COLO668 (cell line): ENCODE measurements at regions not wholly inside any gene's neighbourhood (a gene's known extent, or its start where the extent isn't known, plus 50 kb on each side); places are given as distances from the start of the nearest gene placed in this dataset.
"Not testable (repeated sequence)": the region's sequence is repeated elsewhere in the genome, so short reads cannot be mapped to it uniquely, and the experiment has no call there.

Experiments used
- DNase-seq: peaks from one replicate; lab custom pipeline; 2025; ENCODE audit not compliant: unreplicated experiment; lab: John Stamatoyannopoulos, UW

- DNase-seq: no peak
These were observed 294.5 kb upstream of the PROK2 start for GRCh38 chr3:72079369-72079872.

GRCh38 chr3:72078676-72079368 is 293.9 kb upstream of the PROK2 start:
- DNase-seq: no peak

GRCh38 chr3:72077473-72078259 is 292.7 kb upstream of the PROK2 start:
- no peak for DNase-seq

- DNase-seq: not testable (repeated sequence)
These were observed 290.9 kb upstream of the PROK2 start for GRCh38 chr3:72075848-72076247.

GRCh38 chr3:72071624-72072023 is 286.7 kb upstream of the PROK2 start:
- DNase-seq: no peak

GRCh38 chr3:72070005-72070404 is 285.1 kb upstream of the PROK2 start:
- peak; percentile 5 for DNase-seq

- no peak for DNase-seq
These were observed 284.6 kb upstream of the PROK2 start for GRCh38 chr3:72069543-72069942.

- DNase-seq: no peak
These were observed 283.7 kb upstream of the PROK2 start for GRCh38 chr3:72068621-72069020.

GRCh38 chr3:72067721-72068120 is 282.8 kb upstream of the PROK2 start:
- no peak for DNase-seq

GRCh38 chr3:72065872-72066641 is 281.1 kb upstream of the PROK2 start:
- no peak for DNase-seq

GRCh38 chr3:72065236-72065635 is 280.3 kb upstream of the PROK2 start:
- DNase-seq: no peak

- DNase-seq: not testable (repeated sequence)
These were observed 279.8 kb upstream of the PROK2 start for GRCh38 chr3:72064727-72065126.

GRCh38 chr3:72062017-72062416 is 277.1 kb upstream of the PROK2 start:
- no peak for DNase-seq

- no peak for DNase-seq
These were observed 275.6 kb upstream of the PROK2 start for GRCh38 chr3:72060447-72061034.

- DNase-seq: no peak
These were observed 273.6 kb upstream of the PROK2 start for GRCh38 chr3:72058493-72059081.

GRCh38 chr3:72055436-72055835 is 270.5 kb upstream of the PROK2 start:
- no peak for DNase-seq

- no peak for DNase-seq
These were observed 270.0 kb upstream of the PROK2 start for GRCh38 chr3:72054976-72055375.

- no peak for DNase-seq
These were observed 268.0 kb upstream of the PROK2 start for GRCh38 chr3:72052841-72053409.

- no peak for DNase-seq
These were observed 265.8 kb upstream of the PROK2 start for GRCh38 chr3:72050771-72051170.

GRCh38 chr3:72050048-72050632 is 265.2 kb upstream of the PROK2 start:
- DNase-seq: no peak
